NB4 (cell line): ENCODE measurements at regions not wholly inside any gene's neighbourhood (a gene's known extent, or its start where the extent isn't known, plus 50 kb on each side); places are given as distances from the start of the nearest gene placed in this dataset.

ENCODE experiments used
- MYC ChIP-seq: IDR thresholded peaks from 2 replicates; pipeline ENCODE4 v1.6.1; 2011; ENCODE audit warnings: low read depth, low read length
- POLR2A ChIP-seq: IDR thresholded peaks from 2 replicates; pipeline ENCODE4 v1.6.1; 2011; ENCODE audit warnings: mild to moderate bottlenecking; ENCODE audit not compliant: insufficient read length; ENCODE audit errors: extremely low read depth
- TF ChIP-seq, protein P1 (sequence below): IDR thresholded peaks from one replicate; pipeline ENCODE4 v1.5.1; 2012; ENCODE audit warnings: low read depth, low read length
- TF ChIP-seq, protein P2 (sequence below): IDR thresholded peaks from 2 replicates; pipeline ENCODE4 v1.6.1; 2011; ENCODE audit warnings: low read depth, low read length

DNA sequence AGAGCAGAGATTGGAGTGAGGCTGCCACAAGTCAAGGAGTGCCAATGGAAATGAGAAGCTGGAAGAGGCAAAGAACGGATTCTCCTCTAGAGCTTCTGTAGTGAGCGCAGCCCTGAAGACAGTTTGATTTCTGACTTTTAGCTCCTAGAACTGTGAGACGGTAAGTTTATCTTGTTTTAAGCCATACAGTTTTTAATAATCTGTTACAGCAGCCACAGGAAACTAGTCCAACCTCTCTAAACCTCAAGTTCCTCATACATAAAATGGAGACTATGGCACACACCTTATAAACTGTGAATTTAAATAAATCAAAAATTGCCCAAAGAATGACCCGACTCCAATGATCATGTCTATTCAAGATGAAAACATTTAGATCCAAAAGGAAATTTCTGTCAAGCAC, 596.5 kb downstream of the BCL11A start:
- TF ChIP-seq, protein P1, sequence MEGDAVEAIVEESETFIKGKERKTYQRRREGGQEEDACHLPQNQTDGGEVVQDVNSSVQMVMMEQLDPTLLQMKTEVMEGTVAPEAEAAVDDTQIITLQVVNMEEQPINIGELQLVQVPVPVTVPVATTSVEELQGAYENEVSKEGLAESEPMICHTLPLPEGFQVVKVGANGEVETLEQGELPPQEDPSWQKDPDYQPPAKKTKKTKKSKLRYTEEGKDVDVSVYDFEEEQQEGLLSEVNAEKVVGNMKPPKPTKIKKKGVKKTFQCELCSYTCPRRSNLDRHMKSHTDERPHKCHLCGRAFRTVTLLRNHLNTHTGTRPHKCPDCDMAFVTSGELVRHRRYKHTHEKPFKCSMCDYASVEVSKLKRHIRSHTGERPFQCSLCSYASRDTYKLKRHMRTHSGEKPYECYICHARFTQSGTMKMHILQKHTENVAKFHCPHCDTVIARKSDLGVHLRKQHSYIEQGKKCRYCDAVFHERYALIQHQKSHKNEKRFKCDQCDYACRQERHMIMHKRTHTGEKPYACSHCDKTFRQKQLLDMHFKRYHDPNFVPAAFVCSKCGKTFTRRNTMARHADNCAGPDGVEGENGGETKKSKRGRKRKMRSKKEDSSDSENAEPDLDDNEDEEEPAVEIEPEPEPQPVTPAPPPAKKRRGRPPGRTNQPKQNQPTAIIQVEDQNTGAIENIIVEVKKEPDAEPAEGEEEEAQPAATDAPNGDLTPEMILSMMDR = no peak
- no peak for TF ChIP-seq POLR2A
- TF ChIP-seq, protein P2, sequence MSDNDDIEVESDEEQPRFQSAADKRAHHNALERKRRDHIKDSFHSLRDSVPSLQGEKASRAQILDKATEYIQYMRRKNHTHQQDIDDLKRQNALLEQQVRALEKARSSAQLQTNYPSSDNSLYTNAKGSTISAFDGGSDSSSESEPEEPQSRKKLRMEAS = no peak
- TF ChIP-seq MYC = no peak
